GM12878 (cell line): ENCODE measurements at regions not wholly inside any gene's neighbourhood (a gene's known extent, or its start where the extent isn't known, plus 50 kb on each side); places are given as distances from the start of the nearest gene placed in this dataset.
"Not testable (repeated sequence)": the region's sequence is repeated elsewhere in the genome, so short reads cannot be mapped to it uniquely, and the experiment has no call there.

Source experiments
- ATAC-seq: fragments of 200-7000 bp; cut with Tn5 transposase; 3 replicates; pipeline ENCODE4 v1.9.1; 2020; ENCODE audit warnings: mild to moderate bottlenecking, moderate library complexity
- BruUV-seq: library from RNA; stranded (reverse); fragments of 400-500 nt; replicated peaks from 2 replicates; lab custom pipeline; 2021; lab: Mats Ljungman, UMichigan
- CTCF ChIA-PET: fragments of 300-600 bp; sonication (Branson Sonifier 250); formaldehyde crosslinking; extraction: SDS; loops from one replicate; lab custom pipeline; 2021; ENCODE audit warnings: inconsistent platforms; lab: Yijun Ruan, JAX
- POLR2A ChIA-PET: fragments of 350-600 bp; formaldehyde crosslinking; extraction: SDS; loops from one replicate; lab custom pipeline; 2021; ENCODE audit warnings: inconsistent platforms; lab: Charles Lee
- RAD21 ChIA-PET: fragments of 300-600 bp; sonication (Branson Sonifier 250); formaldehyde crosslinking; loops from one replicate; lab custom pipeline; 2023; ENCODE audit warnings: antibody characterized with exemption; ENCODE audit not compliant: unreplicated experiment; lab: Charles Lee
- SMC1A ChIA-PET: fragments of 300-600 bp; sonication (Branson Sonifier 250); formaldehyde crosslinking; loops from one replicate; lab custom pipeline; 2023; ENCODE audit not compliant: unreplicated experiment, uncharacterized antibody; lab: Charles Lee
- DNase-seq: peaks from one replicate; pipeline ENCODE4 v3.0.0-alpha.2; 2011; ENCODE audit warnings: low read depth, low spot score
- FAIRE-seq: peaks from 3 replicates; lab custom pipeline; 2011; peaks lifted over from hg19 to GRCh38; lab: Jason Lieb, UNC
- H2AFZ ChIP-seq: 2 replicates; pipeline ENCODE4 v1.6.0; 2011; ENCODE audit warnings: low read depth, low read length, control low read depth; ENCODE audit not compliant: control insufficient read depth
- H3K27ac ChIP-seq: 2 replicates; pipeline ENCODE4 v1.5.1; 2011; ENCODE audit warnings: control low read depth; ENCODE audit not compliant: control insufficient read depth, insufficient read depth
- H3K27me3 ChIP-seq, 2 experiments: replicated peaks in 1 of 2; 2 replicates each; pipeline versions ENCODE4 v1.6.0 to v1.6.1; 2011; ENCODE audit warnings: low read length in 1 of 2; ENCODE audit not compliant: control insufficient read depth in 2 of 2, insufficient read depth in 2 of 2
- H3K36me3 ChIP-seq, 2 experiments: 2 replicates each; pipeline ENCODE4 v1.5.1; 2011; ENCODE audit warnings: low read length in 1 of 2; ENCODE audit not compliant: control insufficient read depth in 2 of 2, insufficient read depth in 2 of 2
- H3K4me1 ChIP-seq: 2 replicates; pipeline ENCODE4 v1.6.1; 2011; ENCODE audit warnings: mild to moderate bottlenecking, low read length, moderate library complexity, mixed read lengths; ENCODE audit not compliant: control insufficient read depth, insufficient read depth
- H3K4me2 ChIP-seq: 2 replicates; pipeline ENCODE4 v1.6.0; 2011; ENCODE audit warnings: control low read depth; ENCODE audit not compliant: control insufficient read depth, insufficient read depth
- H3K4me3 ChIP-seq: fragments of 200-600 bp; sonication (generic); 2 replicates; pipeline ENCODE4 v1.5.1; 2016
- H3K79me2 ChIP-seq: 2 replicates; pipeline ENCODE4 v1.6.0; 2011; ENCODE audit warnings: low read length; ENCODE audit not compliant: control insufficient read depth, insufficient read depth
- H3K9ac ChIP-seq: 2 replicates; pipeline ENCODE4 v1.8.0; 2011; ENCODE audit warnings: low read length, control low read depth, mixed read lengths; ENCODE audit not compliant: control insufficient read depth, insufficient read depth
- H3K9me3 ChIP-seq: replicated peaks from 3 replicates; pipeline ENCODE4 v1.5.1; 2011; ENCODE audit warnings: mild to moderate bottlenecking, low read length; ENCODE audit not compliant: control insufficient read depth, insufficient read depth
- H4K20me1 ChIP-seq: 2 replicates; pipeline ENCODE4 v1.6.0; 2011; ENCODE audit not compliant: control insufficient read depth, insufficient read depth
- ASH2L ChIP-seq: fragments of 300-600, 200-600 bp; sonication (generic); IDR thresholded peaks from 2 replicates; pipeline ENCODE4 v1.6.1; 2017; ENCODE audit warnings: low read depth, mild to moderate bottlenecking, borderline replicate concordance
- FOS ChIP-seq: IDR thresholded peaks from 3 replicates; pipeline ENCODE4 v1.6.1; 2011; ENCODE audit warnings: borderline replicate concordance; ENCODE audit not compliant: insufficient read length; ENCODE audit errors: extremely low read depth
- IRF4 ChIP-seq: IDR thresholded peaks from 2 replicates; pipeline ENCODE4 v1.6.1; 2011; ENCODE audit warnings: low read depth, low read length
- TCF12 ChIP-seq: IDR thresholded peaks from 2 replicates; pipeline ENCODE4 v1.6.1; 2011; ENCODE audit warnings: low read depth, mild to moderate bottlenecking, low read length
- ZNF384 ChIP-seq: IDR thresholded peaks from 2 replicates; pipeline ENCODE4 v1.6.1; 2012; ENCODE audit warnings: low read depth, mild to moderate bottlenecking, low read length, improper control_type of control experiment, borderline replicate concordance
- WGBS: methylation state at CpG from one replicate; pipeline ENCODE4 v1.1.6; 2016; ENCODE audit warnings: low lambda C conversion rate; ENCODE audit not compliant: insufficient replicate concordance, insufficient coverage; ENCODE audit errors: missing lambda C conversion rate; 5-methylcytosine and 5-hydroxymethylcytosine counted together
- in situ Hi-C: fragments of 300-500 bp; cut with MboI; formaldehyde crosslinking; loops from 9 replicates; pipeline ENCODE4 v1.14.3; 2018; ENCODE audit warnings: mixed read lengths
- intact Hi-C: fragments of 100-400 bp; cut with micrococcal nuclease; formaldehyde crosslinking; loops from one replicate; pipeline ENCODE4 v1.14.2; 2022; ENCODE audit not compliant: unreplicated experiment

DNA sequence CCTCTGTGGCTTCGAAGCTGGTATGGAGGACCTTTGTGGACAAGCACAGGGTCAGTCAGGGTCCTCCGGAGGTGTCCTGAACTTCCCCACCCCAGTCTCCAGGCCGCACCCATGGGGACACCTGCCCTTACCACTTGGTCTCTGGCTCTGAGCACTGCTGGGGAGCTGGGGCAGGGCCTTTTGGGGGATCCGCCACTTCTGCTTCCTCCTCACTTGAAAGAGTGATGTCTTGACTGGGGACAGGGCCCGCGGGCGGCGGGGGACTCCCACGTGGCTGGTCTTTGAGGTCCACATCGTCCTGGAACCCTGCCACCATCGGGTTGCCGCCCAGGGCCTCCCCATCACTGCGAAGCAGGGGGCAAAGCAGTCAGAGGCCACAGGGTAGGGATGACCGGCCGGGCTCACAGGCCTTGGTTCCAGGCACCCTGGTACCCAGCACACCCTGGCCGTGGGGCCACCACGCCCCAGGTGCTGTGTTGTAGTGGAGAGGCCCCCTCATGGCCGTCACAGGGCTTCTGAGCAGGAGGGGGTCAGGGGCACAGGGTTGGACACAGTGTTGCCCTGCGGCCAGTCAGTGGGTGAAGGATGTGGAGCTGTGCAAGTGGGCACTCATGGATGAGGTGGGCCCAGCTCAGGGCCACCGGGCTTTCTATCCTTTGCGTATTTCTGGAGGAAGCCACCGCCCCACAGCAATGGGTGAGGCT, 256.4 kb downstream of the ANKRD30B start:
- in situ Hi-C loops, H3K9ac ChIP-seq, H4K20me1 ChIP-seq, CTCF ChIA-PET, RAD21 ChIA-PET, H3K27ac ChIP-seq, DNase-seq, H3K4me1 ChIP-seq, ATAC-seq, H3K4me2 ChIP-seq, BruUV-seq, H3K36me3 ChIP-seq, H3K79me2 ChIP-seq, FAIRE-seq, H3K4me3 ChIP-seq, H3K27me3 ChIP-seq, SMC1A ChIA-PET, intact Hi-C loops, H2AFZ ChIP-seq, H3K9me3 ChIP-seq, POLR2A ChIA-PET: not testable (repeated sequence)
- WGBS: 36% methylated on average over 16 of the region's 22 CpGs

GRCh38 chr18:15005313-15006130, 257.6 kb downstream of the ANKRD30B start:
- SMC1A ChIA-PET: no interaction called here
- no peak overlapping the region for H3K9ac ChIP-seq
- ATAC-seq (no peak), FAIRE-seq (no peak), DNase-seq (no peak)
- H3K27me3 ChIP-seq: no peaks in the 10 kb centered on the region
- no peaks in the 10 kb centered on the region for H4K20me1 ChIP-seq
- RAD21 ChIA-PET: no interaction called here
- WGBS: 38% methylated on average over 25 of the region's 28 CpGs
- H3K4me3 ChIP-seq: no peak overlapping the region
- intact Hi-C loops (no loop called here), in situ Hi-C loops (no loop called here)
- POLR2A ChIA-PET: no interaction called here
- no peak overlapping the region for H2AFZ ChIP-seq
- H3K36me3 ChIP-seq: no peaks in the 10 kb centered on the region
- H3K27ac ChIP-seq: no peak overlapping the region
- H3K4me2 ChIP-seq: no peak overlapping the region
- no peaks in the 10 kb centered on the region; the same call in 2 of the 3 replicates for H3K9me3 ChIP-seq
- no TSS peak for BruUV-seq
- no peak for TF ChIP-seq IRF4
- no peak for TF ChIP-seq FOS
- TF ChIP-seq ZNF384: no peak
- no peak for TF ChIP-seq TCF12
- TF ChIP-seq ASH2L: no peak
- CTCF ChIA-PET: no interaction called here
- H3K79me2 ChIP-seq: no peaks in the 10 kb centered on the region
- no peaks in the 10 kb centered on the region for H3K4me1 ChIP-seq

DNA sequence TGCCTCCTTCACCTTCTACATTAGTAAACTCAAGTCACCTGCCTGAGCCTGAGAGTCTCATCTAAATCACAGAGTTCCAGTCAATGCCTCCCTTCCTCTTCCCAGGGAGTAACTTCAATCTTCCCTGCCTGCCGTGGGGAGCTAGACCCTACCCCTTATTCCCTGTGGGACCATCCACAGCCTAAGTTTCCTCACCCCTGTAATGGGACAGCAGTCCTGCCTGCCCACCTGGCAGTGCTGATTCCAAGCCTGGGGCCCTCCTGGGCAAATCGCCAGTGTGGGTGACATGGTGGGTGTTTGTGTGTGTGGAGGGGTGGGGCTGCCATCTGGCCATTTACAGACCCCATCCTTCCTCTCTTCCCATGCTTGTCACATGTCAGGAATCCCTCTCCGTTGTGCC, 258.6 kb downstream of the ANKRD30B start:
- H4K20me1 ChIP-seq, CTCF ChIA-PET, H3K4me3 ChIP-seq, ATAC-seq, FAIRE-seq, intact Hi-C loops, H3K79me2 ChIP-seq, H2AFZ ChIP-seq, H3K9ac ChIP-seq, in situ Hi-C loops, POLR2A ChIA-PET, H3K9me3 ChIP-seq, RAD21 ChIA-PET, H3K4me2 ChIP-seq, H3K27me3 ChIP-seq, BruUV-seq, H3K27ac ChIP-seq, SMC1A ChIA-PET, DNase-seq, H3K36me3 ChIP-seq, H3K4me1 ChIP-seq: not testable (repeated sequence)
- WGBS: 0% methylated on average over 2 of the region's 3 CpGs
